K562 (cell line): ENCODE measurements at regions not wholly inside any gene's neighbourhood (a gene's known extent, or its start where the extent isn't known, plus 50 kb on each side); places are given as distances from the start of the nearest gene placed in this dataset.
"Not testable (repeated sequence)": the region's sequence is repeated elsewhere in the genome, so short reads cannot be mapped to it uniquely, and the experiment has no call there.

Source experiments
- ATF3 ChIP-seq, 2 experiments: fragments of 450-650 bp in 1 of 2; sonication (generic) in 1 of 2; formaldehyde crosslinking in 1 of 2; IDR thresholded peaks in 1 of 2; conservative IDR thresholded peaks in 1 of 2; 2 replicates each; pipeline versions ENCODE4 v1.6.1 to v1.8.1; 2016 to 2023; ENCODE audit warnings: mild to moderate bottlenecking in 2 of 2, moderate library complexity in 2 of 2, inconsistent platforms in 1 of 2, missing genetic modification reagents in 1 of 2
- ESRRA ChIP-seq: fragments of 450-650 bp; IDR thresholded peaks from 2 replicates; pipeline ENCODE4 v1.6.1; 2014; ENCODE audit warnings: low read depth, mild to moderate bottlenecking, moderate library complexity, borderline replicate concordance
- HNRNPK ChIP-seq: fragments of 200-400 bp; formaldehyde crosslinking; IDR thresholded peaks from one replicate; pipeline ENCODE4 v1.6.1; 2018; ENCODE audit warnings: mild to moderate bottlenecking, low read depth, low read length; ENCODE audit not compliant: poor library complexity, severe bottlenecking
- MED1 ChIP-seq: sonication (generic); formaldehyde crosslinking; IDR thresholded peaks from 2 replicates; pipeline ENCODE4 v1.8.1; 2023; ENCODE audit warnings: missing genetic modification reagents, borderline replicate concordance
- NFIX ChIP-seq: fragments of 250-450 bp; sonication (Bioruptor Pico); IDR thresholded peaks from 2 replicates; pipeline ENCODE4 v1.4.0; 2020; ENCODE audit warnings: low read depth, mild to moderate bottlenecking, moderate library complexity
- NRF1 ChIP-seq, 2 experiments: fragments of 450-650 bp; IDR thresholded peaks in 1 of 2; conservative IDR thresholded peaks in 1 of 2; 2 replicates each; pipeline ENCODE4 v1.6.1; 2014; ENCODE audit warnings: mild to moderate bottlenecking in 2 of 2
- POLR2A ChIP-seq: fragments of 450-650 bp; conservative IDR thresholded peaks from 2 replicates; pipeline ENCODE4 v1.6.1; 2016
- POLR2AphosphoS5 ChIP-seq: IDR thresholded peaks from 2 replicates; pipeline ENCODE4 v1.6.1; 2011; ENCODE audit warnings: mild to moderate bottlenecking, low read depth, low read length, moderate library complexity; ENCODE audit not compliant: control insufficient read depth, insufficient read depth
- SRSF1 ChIP-seq: fragments of 200-400 bp; formaldehyde crosslinking; IDR thresholded peaks from 2 replicates; pipeline ENCODE4 v1.6.1; 2017; ENCODE audit warnings: mild to moderate bottlenecking, low read depth, low read length, moderate library complexity
- STAT6 ChIP-seq: sonication (generic); formaldehyde crosslinking; IDR thresholded peaks from 2 replicates; pipeline ENCODE4 v1.8.1; 2023; ENCODE audit warnings: mild to moderate bottlenecking, missing genetic modification reagents
- ZBTB7A ChIP-seq: IDR thresholded peaks from 2 replicates; pipeline ENCODE4 v1.6.1; 2011; ENCODE audit warnings: low read depth, mild to moderate bottlenecking, low read length, moderate library complexity, borderline replicate concordance; ENCODE audit not compliant: control insufficient read depth
- TF ChIP-seq, protein P1 (sequence below), 3 experiments: IDR thresholded peaks in 2 of 3; conservative IDR thresholded peaks in 1 of 3; 2 replicates each; pipeline ENCODE4 v1.5.1; 2011 to 2012; ENCODE audit warnings: low read length in 3 of 3, mild to moderate bottlenecking in 3 of 3, control low read depth in 2 of 3, improper control_type of control experiment in 1 of 3, inconsistent platforms in 1 of 3, low read depth in 1 of 3, mixed read lengths in 1 of 3, moderate library complexity in 1 of 3; ENCODE audit not compliant: insufficient read depth in 2 of 3

DNA sequence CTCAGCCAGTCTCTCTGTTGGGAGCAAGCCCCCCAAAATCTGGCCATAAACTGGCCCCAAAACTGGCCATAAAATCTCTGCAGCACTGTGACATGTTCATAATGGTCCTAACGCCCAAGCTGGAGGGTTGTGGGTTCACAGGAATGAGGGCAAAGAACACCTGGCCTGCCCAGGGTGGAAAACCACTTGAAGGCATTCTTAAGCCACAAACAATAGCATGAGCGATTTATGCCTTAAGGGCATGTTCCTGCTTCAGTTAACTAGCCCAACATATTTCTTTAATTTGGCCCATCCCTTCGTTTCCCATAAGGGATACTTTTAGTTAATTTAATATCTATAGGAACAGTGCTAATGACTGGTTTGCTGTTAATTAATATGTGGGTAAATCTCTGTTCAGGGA, 205.8 kb downstream of the ALG10 start:
- TF ChIP-seq, protein P1, sequence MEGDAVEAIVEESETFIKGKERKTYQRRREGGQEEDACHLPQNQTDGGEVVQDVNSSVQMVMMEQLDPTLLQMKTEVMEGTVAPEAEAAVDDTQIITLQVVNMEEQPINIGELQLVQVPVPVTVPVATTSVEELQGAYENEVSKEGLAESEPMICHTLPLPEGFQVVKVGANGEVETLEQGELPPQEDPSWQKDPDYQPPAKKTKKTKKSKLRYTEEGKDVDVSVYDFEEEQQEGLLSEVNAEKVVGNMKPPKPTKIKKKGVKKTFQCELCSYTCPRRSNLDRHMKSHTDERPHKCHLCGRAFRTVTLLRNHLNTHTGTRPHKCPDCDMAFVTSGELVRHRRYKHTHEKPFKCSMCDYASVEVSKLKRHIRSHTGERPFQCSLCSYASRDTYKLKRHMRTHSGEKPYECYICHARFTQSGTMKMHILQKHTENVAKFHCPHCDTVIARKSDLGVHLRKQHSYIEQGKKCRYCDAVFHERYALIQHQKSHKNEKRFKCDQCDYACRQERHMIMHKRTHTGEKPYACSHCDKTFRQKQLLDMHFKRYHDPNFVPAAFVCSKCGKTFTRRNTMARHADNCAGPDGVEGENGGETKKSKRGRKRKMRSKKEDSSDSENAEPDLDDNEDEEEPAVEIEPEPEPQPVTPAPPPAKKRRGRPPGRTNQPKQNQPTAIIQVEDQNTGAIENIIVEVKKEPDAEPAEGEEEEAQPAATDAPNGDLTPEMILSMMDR (IDR thresholded peaks at IDR 0.05 in 2 of 3, conservative IDR thresholded peaks at IDR 0.05 in 1 of 3; ENCODE audit: insufficient read depth in 2 of 3, low read depth in 1 of 3, low read length in 3 of 3), result not testable (repeated sequence)
- TF ChIP-seq POLR2AphosphoS5; MED1 (CRISPR knock-in tag); SRSF1; NRF1 (conservative IDR thresholded peaks at IDR 0.05 in 1 of 2, IDR thresholded peaks at IDR 0.05 in 1 of 2); ZBTB7A; STAT6; HNRNPK; ATF3 (IDR thresholded peaks at IDR 0.05); ATF3 (CRISPR knock-in tag; conservative IDR thresholded peaks at IDR 0.05); POLR2A; ESRRA; NFIX (CRISPR knock-in tag): not testable (repeated sequence)
